MM.1S (cell line): ENCODE measurements at regions not wholly inside any gene's neighbourhood (a gene's known extent, or its start where the extent isn't known, plus 50 kb on each side); places are given as distances from the start of the nearest gene placed in this dataset.

ENCODE experiments used
- EZH2 ChIP-seq: fragments of 300-600 bp; sonication (generic); optimal IDR thresholded peaks from 2 replicates; pipeline ENCODE3; 2017; ENCODE audit warnings: low read depth, mild to moderate bottlenecking, antibody characterized with exemption, low read length, mixed read lengths
- EZH2phosphoT487 ChIP-seq: fragments of 300-600 bp; sonication (generic); IDR thresholded peaks from 2 replicates; pipeline ENCODE4 v1.6.1; 2018; ENCODE audit warnings: antibody characterized with exemption, low read length
- TF ChIP-seq, protein P1 (sequence below): fragments of 300-600 bp; sonication (generic); IDR thresholded peaks from 2 replicates; pipeline ENCODE4 v1.5.1; 2016; ENCODE audit warnings: antibody characterized with exemption, low read length, mixed read lengths

DNA sequence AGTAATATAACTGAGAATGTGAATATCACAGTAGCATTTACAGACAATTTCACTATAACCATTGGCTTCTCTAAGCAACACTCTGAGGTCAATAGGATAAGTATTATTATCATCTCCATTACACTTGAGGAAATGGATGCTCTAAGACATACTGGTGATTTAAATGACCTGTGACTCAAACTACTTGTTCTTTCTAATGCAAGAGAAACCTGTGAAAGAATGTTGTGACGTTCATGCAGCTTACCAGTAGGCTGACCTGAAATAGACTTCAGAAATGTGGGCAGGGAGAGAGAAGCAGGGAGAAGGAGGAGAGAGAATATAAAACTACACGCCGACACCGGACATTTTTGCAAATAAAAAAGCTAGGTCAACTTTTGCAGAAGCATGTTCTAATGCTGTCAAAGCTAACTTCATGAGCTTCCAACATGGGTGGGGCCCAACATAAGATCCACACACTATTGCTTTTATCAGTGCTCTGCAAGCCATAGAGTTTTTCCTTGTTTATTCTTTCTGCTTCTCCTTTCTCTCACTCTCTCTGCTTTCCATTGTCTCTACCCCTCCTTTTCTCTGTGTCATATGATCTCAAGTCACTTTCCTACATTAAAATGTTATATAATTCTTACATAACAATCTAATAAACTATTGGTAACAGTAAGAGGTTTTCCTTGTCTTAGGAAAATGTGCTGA, 217.6 kb upstream of the FN1 start:
- TF ChIP-seq, protein P1, sequence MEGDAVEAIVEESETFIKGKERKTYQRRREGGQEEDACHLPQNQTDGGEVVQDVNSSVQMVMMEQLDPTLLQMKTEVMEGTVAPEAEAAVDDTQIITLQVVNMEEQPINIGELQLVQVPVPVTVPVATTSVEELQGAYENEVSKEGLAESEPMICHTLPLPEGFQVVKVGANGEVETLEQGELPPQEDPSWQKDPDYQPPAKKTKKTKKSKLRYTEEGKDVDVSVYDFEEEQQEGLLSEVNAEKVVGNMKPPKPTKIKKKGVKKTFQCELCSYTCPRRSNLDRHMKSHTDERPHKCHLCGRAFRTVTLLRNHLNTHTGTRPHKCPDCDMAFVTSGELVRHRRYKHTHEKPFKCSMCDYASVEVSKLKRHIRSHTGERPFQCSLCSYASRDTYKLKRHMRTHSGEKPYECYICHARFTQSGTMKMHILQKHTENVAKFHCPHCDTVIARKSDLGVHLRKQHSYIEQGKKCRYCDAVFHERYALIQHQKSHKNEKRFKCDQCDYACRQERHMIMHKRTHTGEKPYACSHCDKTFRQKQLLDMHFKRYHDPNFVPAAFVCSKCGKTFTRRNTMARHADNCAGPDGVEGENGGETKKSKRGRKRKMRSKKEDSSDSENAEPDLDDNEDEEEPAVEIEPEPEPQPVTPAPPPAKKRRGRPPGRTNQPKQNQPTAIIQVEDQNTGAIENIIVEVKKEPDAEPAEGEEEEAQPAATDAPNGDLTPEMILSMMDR: no peak
- TF ChIP-seq EZH2 (no peak), EZH2phosphoT487 (no peak)
